ENCODE measurements at regions not wholly inside any gene's neighbourhood (a gene's known extent, or its start where the extent isn't known, plus 50 kb on each side); places are given as distances from the start of the nearest gene placed in this dataset.
A peak's percentile ranks its signal among the peaks of the same experiment; 100 is the strongest.
"Not testable (repeated sequence)": the region's sequence is repeated elsewhere in the genome, so short reads cannot be mapped to it uniquely, and the experiment has no call there.

DNA sequence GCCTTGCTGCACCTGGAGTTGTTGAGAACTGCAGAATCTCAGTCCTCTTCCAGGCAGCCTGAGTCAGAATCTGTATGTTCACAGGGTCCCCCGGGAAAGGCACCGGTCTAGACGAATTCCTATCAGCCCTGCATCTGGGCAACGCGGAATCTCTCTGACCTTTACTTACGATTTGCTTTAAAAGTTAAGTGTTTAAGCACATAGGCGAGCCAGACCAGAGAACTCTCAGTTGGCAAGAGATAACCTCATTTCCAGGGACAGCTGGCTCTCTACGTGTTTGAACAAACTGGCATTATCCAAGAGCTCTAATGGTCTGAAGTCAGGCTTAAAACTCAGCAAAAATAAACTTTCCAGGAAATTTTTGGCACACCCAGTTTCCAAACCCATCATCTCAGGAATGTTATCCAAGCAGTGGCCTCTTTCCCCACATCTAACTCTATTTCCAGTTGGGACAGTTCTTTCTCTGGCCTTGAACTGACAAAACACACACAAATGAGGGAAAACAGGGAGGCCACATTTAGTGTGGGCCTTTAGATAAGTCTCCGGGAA lies 53.4 kb downstream of the HES1 start:
- peaks cover 11% of the 10 kb centered on the region for H3F3A ChIP-seq (ENCODE audit: low read depth)
- H3K79me2 ChIP-seq (ENCODE audit: low read depth), result no peaks in the 10 kb centered on the region
- Mint-ChIP-seq H3K4me3 (no peak overlapping the region), H3K4me1 (peaks cover 20% of the 10 kb centered on the region), H3K36me3 (no peaks in the 10 kb centered on the region), H3K27me3 (ENCODE audit: insufficient read depth, low read depth) (peaks cover 20% of the 10 kb centered on the region), H3K9me3 (peaks cover 5% of the 10 kb centered on the region), H3K27ac (no peak overlapping the region)
- TF ChIP-seq, protein P1, sequence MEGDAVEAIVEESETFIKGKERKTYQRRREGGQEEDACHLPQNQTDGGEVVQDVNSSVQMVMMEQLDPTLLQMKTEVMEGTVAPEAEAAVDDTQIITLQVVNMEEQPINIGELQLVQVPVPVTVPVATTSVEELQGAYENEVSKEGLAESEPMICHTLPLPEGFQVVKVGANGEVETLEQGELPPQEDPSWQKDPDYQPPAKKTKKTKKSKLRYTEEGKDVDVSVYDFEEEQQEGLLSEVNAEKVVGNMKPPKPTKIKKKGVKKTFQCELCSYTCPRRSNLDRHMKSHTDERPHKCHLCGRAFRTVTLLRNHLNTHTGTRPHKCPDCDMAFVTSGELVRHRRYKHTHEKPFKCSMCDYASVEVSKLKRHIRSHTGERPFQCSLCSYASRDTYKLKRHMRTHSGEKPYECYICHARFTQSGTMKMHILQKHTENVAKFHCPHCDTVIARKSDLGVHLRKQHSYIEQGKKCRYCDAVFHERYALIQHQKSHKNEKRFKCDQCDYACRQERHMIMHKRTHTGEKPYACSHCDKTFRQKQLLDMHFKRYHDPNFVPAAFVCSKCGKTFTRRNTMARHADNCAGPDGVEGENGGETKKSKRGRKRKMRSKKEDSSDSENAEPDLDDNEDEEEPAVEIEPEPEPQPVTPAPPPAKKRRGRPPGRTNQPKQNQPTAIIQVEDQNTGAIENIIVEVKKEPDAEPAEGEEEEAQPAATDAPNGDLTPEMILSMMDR (IDR thresholded peaks at IDR 0.05), result no peak
- TF ChIP-seq EZH2 (IDR thresholded peaks at IDR 0.05) (no peak), EZH2phosphoT487 (IDR thresholded peaks at IDR 0.05) (no peak)
- no peaks in the 10 kb centered on the region for H3K36me3 ChIP-seq
- H4K20me1 ChIP-seq (ENCODE audit: low read depth), result no peaks in the 10 kb centered on the region
- H3K4me3 ChIP-seq, result no peak overlapping the region
- DNase-seq (ENCODE audit: low spot score), result no peak
- peaks cover 17% of the 10 kb centered on the region for H3K4me1 ChIP-seq
- no peak overlapping the region for H3K4me2 ChIP-seq
- H3K9ac ChIP-seq, result no peak overlapping the region
- H2AFZ ChIP-seq (replicated peaks), result no peak overlapping the region
- H3K27me3 ChIP-seq, result no peaks in the 10 kb centered on the region
- H3K27ac ChIP-seq, result no peak overlapping the region
- no peaks in the 10 kb centered on the region for H3K9me3 ChIP-seq (ENCODE audit: low read depth)

DNA sequence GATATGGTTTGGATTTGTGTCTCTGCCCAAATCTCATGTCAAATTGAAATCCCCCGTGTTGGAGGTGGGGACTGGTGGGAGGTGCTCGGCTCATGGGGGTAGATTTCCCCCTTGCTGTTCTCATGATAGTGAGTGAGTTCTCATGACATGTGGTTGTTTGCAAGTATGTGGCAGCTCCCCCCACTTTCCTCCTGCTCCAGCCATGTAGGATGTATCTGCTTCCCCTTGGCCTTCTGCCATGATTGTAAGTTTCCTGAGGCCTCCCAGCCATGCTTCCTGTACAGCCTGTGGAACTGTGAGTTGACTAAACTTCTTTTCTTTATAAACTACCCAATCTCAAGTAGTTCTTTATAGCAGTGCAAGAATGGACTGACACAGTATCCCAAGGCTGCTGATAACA lies 55.9 kb downstream of the HES1 start:
- H3K4me1 Mint-ChIP-seq, result peaks cover 13% of the 10 kb centered on the region
- not testable (repeated sequence) for H3K9me3 ChIP-seq (ENCODE audit: low read depth); H3K36me3 ChIP-seq; H3K4me3 ChIP-seq; H3K27me3 ChIP-seq; H2AFZ ChIP-seq (replicated peaks); H3K9ac ChIP-seq; H3K79me2 ChIP-seq (ENCODE audit: low read depth); H3K36me3 Mint-ChIP-seq; H3K4me3 Mint-ChIP-seq; H4K20me1 ChIP-seq (ENCODE audit: low read depth); H3K9me3 Mint-ChIP-seq; H3K27ac Mint-ChIP-seq; H3K27ac ChIP-seq; H3K4me2 ChIP-seq; DNase-seq (ENCODE audit: low spot score)
- Histone ChIP-seq H3K4me1 (peaks cover 13% of the 10 kb centered on the region), H3F3A (ENCODE audit: low read depth) (peaks cover 11% of the 10 kb centered on the region)
- H3K27me3 Mint-ChIP-seq (ENCODE audit: insufficient read depth, low read depth), result peaks cover 22% of the 10 kb centered on the region

DNA sequence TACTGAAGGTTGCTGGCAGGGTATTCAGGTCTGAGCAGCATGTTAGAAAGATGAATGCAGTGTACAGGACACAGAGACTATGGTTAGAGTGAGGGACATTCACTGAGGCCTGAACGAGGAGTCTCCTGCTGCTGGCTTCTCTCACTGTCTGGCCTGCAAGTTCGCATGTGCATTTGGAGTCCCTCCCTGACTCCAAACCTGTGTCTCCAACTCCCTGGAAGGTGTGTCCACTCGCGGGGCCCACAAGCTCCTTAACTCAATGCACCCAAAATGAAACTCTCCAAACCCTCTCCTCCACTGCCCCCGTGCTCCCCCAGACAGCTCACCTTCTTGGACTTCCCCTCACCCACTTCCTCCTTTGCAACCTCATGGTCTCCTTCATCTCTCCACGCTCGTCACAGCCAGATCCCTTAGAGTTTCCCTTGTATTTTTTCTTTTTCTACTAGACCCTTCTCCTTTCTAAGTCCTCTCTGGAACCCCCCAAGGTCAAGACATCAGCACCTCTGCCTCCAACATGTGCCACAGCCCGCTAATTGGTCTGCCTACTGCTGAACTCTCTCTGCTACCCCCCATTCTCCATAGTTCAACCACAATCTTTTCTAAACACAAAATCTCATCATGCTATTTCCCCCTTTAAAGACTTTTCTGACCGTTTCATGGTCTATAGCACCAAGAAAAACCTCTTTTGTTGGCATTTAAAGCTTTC lies 58.3 kb downstream of the HES1 start:
- no peaks in the 10 kb centered on the region for H3K79me2 ChIP-seq (ENCODE audit: low read depth)
- H2AFZ ChIP-seq (replicated peaks), result no peak overlapping the region
- H3K27ac ChIP-seq, result no peak overlapping the region
- Mint-ChIP-seq H3K27me3 (ENCODE audit: insufficient read depth, low read depth) (peaks cover 22% of the 10 kb centered on the region), H3K9me3 (peaks cover 13% of the 10 kb centered on the region), H3K4me1 (peaks cover 12% of the 10 kb centered on the region), H3K27ac (no peak overlapping the region), H3K36me3 (no peaks in the 10 kb centered on the region), H3K4me3 (no peak overlapping the region)
- DNase-seq (ENCODE audit: low spot score), result no peak
- H3F3A ChIP-seq (ENCODE audit: low read depth), result peaks cover 11% of the 10 kb centered on the region
- H3K36me3 ChIP-seq, result no peaks in the 10 kb centered on the region
- H3K9ac ChIP-seq, result no peak overlapping the region
- H3K27me3 ChIP-seq, result no peaks in the 10 kb centered on the region
- peak overlapping the region; percentile 5 for H3K4me2 ChIP-seq
- no peak overlapping the region for H3K4me3 ChIP-seq
- peaks cover 13% of the 10 kb centered on the region for H3K4me1 ChIP-seq
- TF ChIP-seq, protein P1 (IDR thresholded peaks at IDR 0.05), result no peak
- TF ChIP-seq EZH2phosphoT487 (IDR thresholded peaks at IDR 0.05) (no peak), EZH2 (IDR thresholded peaks at IDR 0.05) (no peak)
- H3K9me3 ChIP-seq (ENCODE audit: low read depth), result no peaks in the 10 kb centered on the region
- no peaks in the 10 kb centered on the region for H4K20me1 ChIP-seq (ENCODE audit: low read depth)

DNA sequence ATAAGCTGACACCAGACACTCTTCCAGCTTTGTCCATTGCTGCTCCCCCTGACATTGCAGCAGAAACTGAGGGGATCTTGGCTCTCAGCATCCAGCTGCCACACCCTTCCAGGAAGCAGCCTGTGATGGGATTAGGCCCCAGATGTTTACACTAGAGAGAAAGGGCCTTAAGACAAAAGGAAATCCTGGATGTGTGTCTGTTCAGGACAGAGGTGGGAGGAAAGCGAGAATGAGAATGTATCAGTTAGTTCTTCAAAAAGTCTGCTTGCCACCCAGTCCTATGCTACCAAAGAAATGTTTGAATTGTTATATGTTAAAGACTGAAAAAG lies 58.8 kb downstream of the HES1 start:
- Histone ChIP-seq H3K27me3 (no peaks in the 10 kb centered on the region), H3K9me3 (ENCODE audit: low read depth) (no peaks in the 10 kb centered on the region), H3K4me1 (peaks cover 13% of the 10 kb centered on the region), H3K4me2 (peak overlapping the region; percentile 5), H3K9ac (no peak overlapping the region), H3K79me2 (ENCODE audit: low read depth) (no peaks in the 10 kb centered on the region), H3K27ac (no peak overlapping the region), H3K4me3 (no peak overlapping the region), H3K36me3 (no peaks in the 10 kb centered on the region), H2AFZ (replicated peaks) (no peak overlapping the region), H3F3A (ENCODE audit: low read depth) (peaks cover 11% of the 10 kb centered on the region), H4K20me1 (ENCODE audit: low read depth) (no peaks in the 10 kb centered on the region)
- no peak for TF ChIP-seq EZH2 (IDR thresholded peaks at IDR 0.05)
- TF ChIP-seq, protein P1 (IDR thresholded peaks at IDR 0.05), result no peak
- TF ChIP-seq EZH2phosphoT487 (IDR thresholded peaks at IDR 0.05), result no peak
- Mint-ChIP-seq H3K9me3 (peaks cover 13% of the 10 kb centered on the region), H3K27ac (no peak overlapping the region), H3K36me3 (no peaks in the 10 kb centered on the region), H3K4me1 (peaks cover 12% of the 10 kb centered on the region), H3K4me3 (no peak overlapping the region), H3K27me3 (ENCODE audit: insufficient read depth, low read depth) (peaks cover 21% of the 10 kb centered on the region)
- DNase-seq (ENCODE audit: low spot score), result peak; percentile 33

All from neural progenitor cell (in vitro differentiated cells).